Midbrain (tissue), 1 donor: ENCODE measurements at regions not wholly inside any gene's neighbourhood (a gene's known extent, or its start where the extent isn't known, plus 50 kb on each side); places are given as distances from the start of the nearest gene placed in this dataset.
"Not testable (repeated sequence)": the region's sequence is repeated elsewhere in the genome, so short reads cannot be mapped to it uniquely, and the experiment has no call there.

Experiments used
- DNase-seq: peaks from one replicate; lab custom pipeline; 2025; lab: John Stamatoyannopoulos, UW

DNA sequence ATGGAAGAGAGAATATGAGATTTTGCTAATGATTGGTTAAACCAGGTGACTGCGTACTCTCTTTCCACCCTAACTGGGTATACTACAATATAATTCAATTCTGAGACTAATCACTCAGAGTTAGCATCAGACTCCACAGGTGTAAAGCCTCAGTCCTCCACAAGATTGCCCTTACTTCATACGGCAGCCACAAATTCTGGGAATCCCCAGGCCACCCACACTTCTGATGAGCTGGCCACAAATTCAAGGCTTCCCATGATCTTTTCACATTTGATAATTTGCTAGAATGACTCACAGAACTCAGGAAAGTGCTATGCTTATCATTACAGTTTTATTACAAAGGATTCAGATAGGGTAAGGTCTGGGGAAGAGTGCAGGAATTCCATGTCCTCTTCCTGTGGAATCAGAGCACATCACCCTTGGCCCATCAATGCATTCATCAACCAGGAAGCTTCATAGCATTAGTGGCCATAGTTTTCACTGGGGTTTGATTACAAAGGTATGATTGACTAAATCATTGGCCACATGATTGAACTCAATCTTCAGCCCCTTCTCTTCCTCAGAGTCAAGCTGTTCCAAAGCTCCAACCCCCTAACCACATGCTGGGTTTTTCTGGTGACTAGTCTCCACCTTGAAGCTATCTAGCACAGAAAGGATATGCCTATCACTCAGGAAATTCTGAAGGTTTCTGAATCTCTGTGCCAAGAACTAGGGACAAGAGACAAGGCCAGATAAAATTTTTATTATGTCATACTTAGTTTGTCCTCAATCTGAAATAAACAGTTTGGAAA lies 131.7 kb downstream of the HHIPL2 start:
- no peak for DNase-seq

DNA sequence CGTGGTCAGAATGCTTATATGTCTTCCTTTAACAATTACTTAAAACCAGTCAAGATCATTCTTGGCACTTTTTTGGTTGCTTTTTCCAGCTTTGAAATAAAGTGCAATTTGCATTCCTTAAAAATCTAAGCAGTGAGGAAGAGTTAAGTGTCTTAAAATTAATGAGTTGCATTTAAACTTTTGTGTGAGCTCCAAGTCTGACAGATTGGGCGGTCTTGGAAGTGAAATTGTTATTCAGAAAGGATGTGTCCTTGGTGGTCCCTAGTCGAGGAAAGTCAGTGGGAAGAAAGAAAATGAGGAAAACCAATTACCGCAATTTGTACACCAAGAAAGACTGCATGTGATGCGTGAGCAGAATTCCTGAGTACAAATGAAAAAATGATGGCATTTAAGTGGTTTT lies 132.5 kb downstream of the HHIPL2 start:
- no peak for DNase-seq

DNA sequence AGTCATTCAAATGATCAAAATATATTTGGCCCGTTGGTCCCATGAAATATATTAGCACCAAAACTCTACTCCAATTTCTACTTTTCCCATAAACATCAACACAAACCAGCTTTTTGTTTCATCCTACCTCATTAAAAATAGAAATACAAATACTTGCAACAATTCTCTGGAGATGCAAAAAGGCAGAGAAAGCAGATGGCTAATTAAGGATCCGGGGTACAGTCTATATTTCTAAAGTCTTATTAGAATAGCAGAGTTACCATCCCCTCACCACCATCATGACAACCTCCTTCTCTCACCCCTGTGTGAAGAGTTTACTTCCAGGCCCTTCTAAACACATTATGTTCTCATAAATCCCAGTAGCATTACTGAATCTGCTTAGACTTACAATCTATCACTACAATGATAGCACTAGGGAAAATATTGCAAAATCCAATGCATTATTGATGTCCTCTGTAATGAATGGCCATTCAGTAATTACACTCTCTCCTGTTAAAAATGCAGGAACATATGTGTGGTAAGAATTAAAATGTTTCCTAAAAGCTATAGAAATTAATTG lies 133.8 kb downstream of the HHIPL2 start:
- no peak for DNase-seq

DNA sequence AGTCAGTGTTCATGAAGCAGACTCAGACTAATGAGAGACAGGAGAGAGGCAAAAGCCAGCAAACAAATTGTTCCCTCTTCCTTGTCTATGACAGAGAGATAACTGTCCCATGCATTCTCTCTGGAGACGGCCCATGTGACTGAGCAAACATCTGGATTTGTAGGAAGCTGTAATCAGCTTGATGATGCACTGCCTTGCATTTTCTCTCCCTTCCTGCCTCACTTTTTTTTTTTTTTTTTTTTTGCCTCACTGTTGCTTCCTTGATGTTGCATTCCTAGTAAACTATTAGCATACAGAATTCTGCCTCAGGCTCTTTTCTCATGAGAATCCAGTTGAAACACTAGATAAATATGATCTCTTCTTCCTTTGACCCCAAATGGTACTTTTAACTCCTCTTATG lies 134.5 kb downstream of the HHIPL2 start:
- no peak for DNase-seq

DNA sequence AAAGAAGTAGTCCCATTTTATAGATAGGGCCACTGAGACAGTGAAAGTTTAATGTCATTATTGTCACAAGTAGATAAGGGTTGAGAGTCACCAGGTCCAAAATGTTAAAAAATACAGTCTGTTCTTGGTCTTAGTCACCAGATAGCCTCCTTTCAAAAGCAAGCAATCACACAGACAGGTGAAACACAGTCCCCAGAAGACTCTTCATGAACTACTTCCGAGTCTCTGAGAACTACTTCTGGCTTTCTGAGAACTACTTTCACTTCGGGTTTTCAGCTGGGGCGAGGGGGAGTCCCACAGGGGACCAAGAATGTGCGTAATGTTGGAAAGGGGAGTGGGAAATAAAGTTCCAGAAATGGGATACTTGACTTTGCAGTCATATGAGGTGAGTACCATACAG lies 143.2 kb downstream of the HHIPL2 start:
- no peak for DNase-seq

DNA sequence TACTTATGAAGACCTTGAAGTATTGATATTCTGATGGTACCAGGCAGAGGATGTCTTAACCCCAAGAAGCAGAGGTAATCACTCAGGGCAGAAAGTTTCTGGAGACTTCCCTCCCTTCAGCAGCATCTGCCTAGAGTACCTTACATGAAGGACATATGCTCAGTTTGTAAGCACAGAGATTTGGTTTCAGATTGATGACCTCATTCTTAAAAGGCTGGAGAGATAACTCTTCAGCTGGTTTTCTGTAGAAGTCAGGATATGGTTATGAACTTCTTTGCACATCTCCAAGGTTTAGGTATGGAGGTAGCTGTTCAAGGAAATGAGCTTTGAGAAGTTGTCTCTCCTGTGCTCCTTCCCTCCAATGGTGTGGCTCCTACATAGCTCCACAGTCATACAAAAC lies 148.7 kb downstream of the HHIPL2 start:
- DNase-seq = no peak

DNA sequence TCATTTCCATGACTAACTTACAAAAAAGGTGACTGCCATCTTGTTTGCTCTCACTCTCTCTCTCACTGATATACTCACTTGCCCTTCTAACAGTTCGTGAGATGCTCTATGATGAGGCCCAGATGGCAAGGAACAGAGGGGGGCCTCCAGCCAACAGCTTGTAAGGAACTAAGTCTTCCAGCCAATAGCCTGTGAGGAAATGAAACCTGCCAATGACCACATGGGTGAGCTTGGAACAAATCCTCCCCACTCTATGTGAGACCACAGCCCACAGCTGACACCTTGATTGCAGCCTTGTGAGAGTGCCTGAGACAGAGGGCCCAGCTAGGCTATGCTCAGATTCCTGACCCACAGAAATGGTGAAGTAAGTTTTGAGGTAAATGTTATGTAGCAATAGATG lies 153.7 kb downstream of the HHIPL2 start:
- no peak for DNase-seq

DNA sequence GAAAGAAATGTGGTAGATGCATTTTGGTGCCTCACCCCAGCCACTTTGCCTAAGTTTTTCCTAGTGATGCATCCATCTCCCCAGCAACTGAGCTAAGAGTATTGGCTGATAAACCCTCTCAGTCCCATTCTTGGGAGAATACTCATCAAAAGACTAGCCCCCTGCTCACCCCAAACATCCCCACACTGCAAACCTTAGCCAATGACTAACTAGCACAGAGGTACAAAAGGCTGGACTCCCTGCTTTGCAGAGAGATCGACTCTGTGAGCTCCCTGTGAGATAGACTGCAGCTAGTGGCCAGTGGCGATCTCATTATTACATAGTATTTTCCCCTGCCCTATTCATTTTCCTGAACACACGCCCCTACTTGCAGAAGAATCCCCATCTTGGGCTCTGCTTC lies 155.3 kb downstream of the HHIPL2 start:
- no peak for DNase-seq

DNA sequence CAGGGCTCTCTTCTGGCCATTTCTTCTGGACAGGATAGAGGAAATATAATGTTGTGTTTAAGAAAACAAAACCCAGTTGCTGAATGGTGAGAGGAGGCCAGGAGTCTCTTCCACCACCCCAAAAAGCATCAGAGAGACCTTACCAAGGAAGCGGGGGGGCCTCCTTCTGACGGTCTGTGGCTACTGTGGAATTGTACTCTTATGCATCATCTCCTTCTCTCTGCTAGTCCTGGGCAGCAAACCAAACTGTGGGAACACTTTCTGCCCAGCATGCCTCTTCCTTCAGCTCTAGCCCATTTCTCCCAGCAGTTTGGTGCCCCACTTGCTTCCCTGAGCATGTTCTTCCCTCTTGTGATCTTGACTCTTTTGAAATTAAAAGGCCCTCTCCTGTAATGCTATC lies 157.7 kb downstream of the HHIPL2 start:
- no peak for DNase-seq

DNA sequence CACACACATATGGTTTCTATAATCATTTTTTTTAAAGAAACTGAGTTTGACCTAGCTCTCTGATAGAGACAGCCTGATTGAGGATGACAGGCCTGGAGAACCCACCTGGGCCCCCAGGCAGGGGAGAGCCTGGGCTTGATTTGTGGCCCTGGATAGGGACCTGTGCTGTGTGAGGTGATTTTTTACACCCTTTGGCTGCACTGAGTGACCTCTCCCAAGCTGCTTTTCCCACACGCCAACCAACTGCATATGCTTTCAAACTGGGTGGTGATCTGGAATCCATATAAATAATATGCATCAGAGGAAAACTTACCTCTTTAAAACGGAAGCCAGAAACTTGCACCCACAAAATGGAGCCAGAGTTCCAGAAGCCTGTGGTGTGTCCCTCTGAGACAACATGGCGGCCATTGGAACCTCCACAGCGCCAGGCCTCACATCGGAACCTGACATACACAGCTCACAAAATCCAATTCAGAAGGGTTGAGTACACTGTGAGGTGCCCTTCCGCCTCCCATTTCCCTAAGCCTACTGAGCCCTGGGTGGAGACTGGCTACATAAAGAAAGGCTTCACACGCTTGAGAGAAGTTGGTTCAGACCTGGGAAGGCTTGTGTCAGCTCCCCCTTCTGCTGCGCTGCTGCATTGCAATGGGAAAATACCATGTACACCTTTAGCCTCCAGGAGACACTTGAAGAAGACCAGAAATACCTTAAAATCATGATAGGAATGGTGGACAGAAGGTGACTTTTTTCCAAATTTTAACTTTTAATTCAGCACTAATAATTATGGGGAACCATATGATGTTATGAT lies 160.7 kb downstream of the HHIPL2 start:
- no peak for DNase-seq

DNA sequence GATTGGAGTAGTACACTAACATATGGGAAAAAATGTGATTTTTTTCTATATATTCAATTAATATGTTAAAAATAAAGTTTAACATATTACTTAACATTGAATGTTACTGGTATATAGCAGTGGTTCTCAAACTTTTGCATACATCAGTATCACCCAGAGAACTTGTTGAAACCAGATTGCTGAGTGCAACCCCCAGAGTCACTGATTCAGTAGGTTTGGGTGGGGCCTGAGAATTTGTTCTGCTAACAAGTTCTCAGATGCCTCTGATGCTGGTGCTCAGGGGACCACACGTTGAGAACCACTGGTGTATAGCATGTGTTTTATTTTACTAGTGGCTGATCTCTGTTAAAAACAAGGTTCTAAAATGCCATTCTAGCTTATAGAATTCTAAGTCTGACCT lies 161.9 kb downstream of the HHIPL2 start:
- no peak for DNase-seq

DNA sequence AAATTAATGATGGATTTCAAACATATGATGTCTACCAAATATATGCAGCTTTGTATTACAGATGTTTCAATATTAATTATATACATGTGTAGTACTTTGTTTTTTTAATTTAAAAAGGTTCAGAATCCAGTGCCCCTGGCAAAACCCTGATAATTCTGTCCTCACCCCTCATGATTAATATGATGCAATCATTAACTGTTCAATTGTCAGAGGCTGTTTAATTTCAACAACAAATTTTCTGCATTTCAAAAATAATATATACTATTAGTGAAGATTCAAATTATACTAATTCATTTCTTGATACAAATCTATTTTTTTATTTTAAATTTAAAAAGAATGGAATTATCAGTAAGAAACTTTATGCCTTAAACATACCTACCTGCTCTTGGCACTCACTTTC lies 162.6 kb downstream of the HHIPL2 start:
- no peak for DNase-seq

DNA sequence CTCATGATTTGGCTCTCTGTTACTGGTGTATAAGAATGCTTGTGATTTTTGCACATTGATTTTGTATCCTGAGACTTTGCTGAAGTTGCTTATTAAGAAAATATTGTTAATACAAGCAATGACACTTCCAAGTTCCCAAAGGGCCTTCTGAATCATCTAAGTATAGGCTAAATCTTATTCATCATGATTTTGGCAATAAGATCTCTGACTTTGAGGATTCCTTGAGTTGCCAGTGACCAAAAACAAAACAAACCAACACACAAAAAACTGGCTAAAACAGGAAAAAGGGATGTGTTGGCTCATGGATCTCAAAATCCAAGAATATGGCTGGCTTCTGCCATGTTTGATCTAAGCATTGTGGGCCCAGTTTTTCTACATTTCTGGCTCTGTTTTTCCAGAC lies 163.4 kb downstream of the HHIPL2 start:
- no peak for DNase-seq

DNA sequence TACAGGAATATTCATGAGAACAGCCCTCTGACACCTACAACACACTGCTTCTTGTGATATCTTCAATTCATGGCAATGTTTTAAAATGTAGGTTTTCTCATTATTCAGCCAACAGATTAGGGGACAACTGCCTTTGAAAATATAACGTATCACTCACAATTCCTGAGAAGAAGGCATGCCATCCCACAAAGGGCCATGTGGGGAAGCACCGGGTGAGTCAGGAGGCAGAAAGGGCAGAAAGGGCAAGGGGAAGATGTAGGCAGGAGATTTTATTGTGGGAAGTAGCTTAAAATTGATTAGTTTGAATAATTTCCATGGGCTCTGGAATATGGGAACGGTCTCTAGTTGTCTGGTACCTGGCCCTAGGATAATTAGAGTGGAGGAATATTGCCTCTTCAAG lies 165.7 kb downstream of the HHIPL2 start:
- no peak for DNase-seq

DNA sequence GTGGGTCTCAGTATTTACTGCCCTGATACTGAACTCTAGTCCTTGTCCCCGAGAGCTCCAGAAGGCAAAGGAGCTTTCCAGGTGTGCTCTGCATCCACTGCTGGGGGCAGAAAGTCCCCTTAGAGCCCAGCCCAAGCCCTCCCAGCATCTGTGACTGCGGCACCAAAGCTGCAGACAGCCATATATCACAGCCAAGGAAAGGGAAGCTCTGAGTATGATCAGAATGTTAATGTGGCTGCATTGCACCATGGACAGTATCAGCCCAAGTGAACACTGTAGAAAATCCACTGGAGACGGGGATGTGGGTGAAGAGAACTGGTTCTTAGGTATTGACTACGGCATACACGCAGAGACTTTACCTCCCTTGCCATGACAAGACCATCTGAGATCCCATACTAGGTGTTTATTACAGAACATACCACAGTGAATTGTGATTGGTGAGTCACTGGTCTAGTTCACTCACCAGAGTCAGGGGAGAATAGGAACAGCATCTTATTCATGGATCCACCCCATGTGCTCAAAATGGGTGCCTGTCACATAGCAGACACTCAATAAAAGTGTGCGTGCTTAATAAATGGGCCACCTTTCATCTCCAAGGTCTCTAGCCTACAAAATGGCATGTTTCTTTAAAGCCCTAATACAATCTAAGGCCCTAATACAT lies 170.3 kb downstream of the HHIPL2 start:
- no peak for DNase-seq

DNA sequence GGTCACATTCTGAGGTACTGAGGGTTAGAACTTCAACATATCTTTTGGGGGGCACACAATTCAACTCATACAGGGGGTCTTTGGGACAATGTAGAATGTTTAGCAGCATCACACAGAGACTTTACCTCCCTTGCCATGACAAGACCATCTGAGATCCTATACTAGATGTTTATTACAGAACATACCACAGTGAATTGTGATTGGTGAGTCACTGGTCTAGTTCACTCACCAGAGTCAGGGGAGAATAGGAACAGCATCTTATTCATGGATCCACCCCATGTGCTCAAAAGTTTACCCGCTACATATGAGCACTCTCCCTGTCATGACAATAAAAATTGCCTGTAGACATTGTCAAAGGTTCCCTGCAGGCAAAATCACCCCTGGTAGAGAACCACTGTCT lies 171.1 kb downstream of the HHIPL2 start:
- not testable (repeated sequence) for DNase-seq

DNA sequence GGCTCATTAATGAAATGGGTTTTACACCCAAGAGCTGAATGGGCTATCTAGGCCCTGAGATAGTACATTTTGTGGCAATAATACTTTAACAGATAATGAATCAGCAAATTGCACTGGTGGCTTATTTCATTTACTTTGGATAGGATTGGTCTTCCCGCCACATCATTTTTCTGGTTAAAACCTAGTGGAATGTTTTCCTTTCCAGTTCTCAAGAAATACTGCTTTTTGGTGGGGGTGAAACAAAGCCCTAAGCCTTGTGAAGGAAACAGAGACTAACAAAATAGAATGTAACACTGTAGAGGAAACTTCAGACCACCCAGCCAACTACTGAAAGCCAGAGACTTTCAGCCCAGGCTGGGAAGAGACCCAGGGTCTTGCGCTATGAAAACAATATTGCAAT lies 172.2 kb downstream of the HHIPL2 start:
- DNase-seq = no peak

DNA sequence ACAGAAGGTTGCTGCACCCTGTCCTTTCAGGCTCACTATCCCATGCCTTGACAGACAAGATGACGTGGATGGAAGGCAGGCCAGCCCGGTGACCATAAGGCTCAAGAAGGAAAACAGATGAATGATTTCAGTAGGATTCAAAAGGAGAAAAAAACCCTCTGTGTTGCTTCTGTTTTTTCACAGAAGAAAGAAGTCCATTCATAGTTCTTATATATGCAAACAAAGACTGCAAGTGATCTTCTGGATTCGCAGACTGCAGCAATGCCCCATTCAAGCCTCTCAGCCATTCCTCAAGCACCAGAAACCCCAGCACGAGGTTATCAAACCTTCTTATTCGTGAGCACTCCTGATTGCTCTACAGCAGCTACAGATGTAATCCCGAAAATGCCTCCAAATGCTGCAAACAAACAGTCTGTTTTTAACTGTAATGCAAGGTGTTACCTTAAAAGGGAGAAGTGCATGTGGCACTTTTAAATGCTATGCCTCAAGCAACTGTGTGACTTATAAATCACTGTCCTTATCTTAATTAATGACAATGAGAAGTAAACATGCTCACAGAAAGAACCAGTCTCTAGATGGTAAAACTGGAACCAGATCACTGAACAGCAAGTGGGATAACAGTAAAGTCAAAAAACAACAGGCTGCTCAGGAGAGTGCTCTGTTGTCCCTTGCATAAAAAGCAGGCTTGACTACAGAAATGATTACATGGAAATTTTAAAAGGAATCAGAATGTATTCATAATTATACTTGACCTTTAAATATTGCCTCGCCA lies 173.9 kb downstream of the HHIPL2 start:
- peak; percentile 4 for DNase-seq

DNA sequence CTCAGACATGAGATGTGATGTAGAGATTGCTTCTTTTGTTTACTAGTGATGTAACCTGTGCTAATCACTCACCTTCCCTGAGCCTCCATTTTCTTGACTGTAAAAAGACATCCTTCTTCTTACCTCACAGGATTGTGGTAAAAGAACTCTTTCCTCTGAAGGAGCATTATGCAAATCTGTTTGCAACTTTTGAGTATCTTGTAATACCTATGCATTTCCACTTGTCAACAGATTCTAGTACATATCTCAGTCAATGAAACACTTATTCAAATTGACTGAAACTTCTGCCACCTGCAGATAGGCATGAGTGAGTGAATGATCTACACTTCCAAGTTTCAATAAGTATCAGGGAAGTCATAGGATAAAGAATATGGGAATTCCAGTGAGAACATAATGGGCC lies 174.7 kb downstream of the HHIPL2 start:
- no peak for DNase-seq

DNA sequence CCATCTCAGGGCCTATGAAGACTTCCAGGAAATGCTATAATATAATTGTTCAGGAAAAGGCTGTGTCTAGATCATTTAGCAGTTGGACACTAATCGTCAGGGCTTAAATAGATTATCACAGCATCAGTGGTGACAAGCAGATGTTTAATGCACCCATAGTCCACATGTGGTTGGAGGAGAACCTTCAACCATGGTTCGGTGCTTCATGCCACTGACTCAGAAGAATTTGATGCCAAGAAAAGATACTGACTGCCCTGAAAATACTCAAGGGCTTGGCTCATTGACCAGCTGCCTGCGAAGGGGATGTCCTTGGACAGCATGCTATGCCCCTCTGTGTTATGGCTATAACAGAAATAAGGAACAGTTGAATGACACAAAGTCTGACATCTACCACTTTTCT lies 175.7 kb downstream of the HHIPL2 start:
- no peak for DNase-seq

DNA sequence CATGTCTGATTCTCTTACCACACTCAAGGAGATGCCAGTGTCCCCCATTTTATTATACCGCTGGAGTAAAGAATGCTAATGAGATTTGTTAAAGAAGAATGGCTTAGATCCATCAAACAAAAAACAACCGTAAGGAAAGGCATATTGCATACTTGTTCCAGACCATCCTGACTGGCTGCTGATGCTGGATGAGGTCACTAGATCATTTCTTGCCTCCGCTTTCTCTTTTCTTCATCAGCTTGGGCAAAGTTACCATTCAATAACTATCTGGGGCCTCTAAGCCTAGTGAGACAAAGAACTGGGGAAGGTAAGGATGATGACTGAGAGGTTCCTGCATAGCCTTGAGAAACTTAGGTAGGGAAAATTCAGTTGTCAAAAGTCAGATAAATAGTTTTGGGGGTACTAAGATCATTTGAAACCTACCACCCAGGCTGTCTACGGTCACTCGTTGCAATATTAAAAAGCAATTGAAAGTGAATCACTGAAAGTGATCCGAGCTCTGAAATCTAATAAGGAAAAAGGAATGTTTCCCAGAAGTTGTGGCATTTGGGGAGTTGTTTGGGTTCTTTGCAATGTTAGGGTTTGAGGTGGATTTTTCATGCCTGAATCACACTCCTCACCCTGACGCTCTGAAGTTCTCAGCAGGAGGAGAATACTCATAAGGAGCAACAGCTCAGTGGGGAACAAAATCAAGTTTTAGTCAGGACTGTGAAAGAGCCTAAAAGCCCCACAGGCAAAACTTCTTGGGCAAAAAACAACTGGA lies 176.8 kb downstream of the HHIPL2 start:
- no peak for DNase-seq
